Osteoblast (primary cell): ENCODE measurements at regions not wholly inside any gene's neighbourhood (a gene's known extent, or its start where the extent isn't known, plus 50 kb on each side); places are given as distances from the start of the nearest gene placed in this dataset.

ENCODE experiments used
- DNase-seq: peaks from one replicate; pipeline ENCODE4 v3.0.0; 2011; ENCODE audit warnings: low spot score, mixed read lengths; ENCODE audit not compliant: insufficient read length; ENCODE audit errors: missing footprints
- H2AFZ ChIP-seq: 2 replicates; pipeline ENCODE4 v1.6.0; 2011; ENCODE audit warnings: mild to moderate bottlenecking, low read length
- H3K27ac ChIP-seq: 2 replicates; pipeline ENCODE4 v1.5.1; 2011; ENCODE audit warnings: mild to moderate bottlenecking, low read depth, low read length, moderate library complexity
- H3K27me3 ChIP-seq: 2 replicates; pipeline ENCODE4 v1.6.0; 2012; ENCODE audit warnings: mild to moderate bottlenecking, control low read depth, inconsistent platforms, low read length, moderate library complexity; ENCODE audit not compliant: insufficient read depth
- H3K36me3 ChIP-seq: 2 replicates; pipeline ENCODE4 v1.5.1; 2011; ENCODE audit warnings: mild to moderate bottlenecking, low read length, control low read depth, moderate library complexity; ENCODE audit not compliant: insufficient read depth
- H3K4me1 ChIP-seq: 2 replicates; pipeline ENCODE4 v1.5.1; 2011; ENCODE audit warnings: mild to moderate bottlenecking, low read length, control low read depth, moderate library complexity; ENCODE audit not compliant: insufficient read depth
- H3K4me2 ChIP-seq: 2 replicates; pipeline ENCODE4 v1.6.0; 2011; ENCODE audit warnings: mild to moderate bottlenecking, low read length; ENCODE audit not compliant: insufficient read depth
- H3K4me3 ChIP-seq: fragments of 200-600 bp; sonication (generic); 3 replicates; pipeline ENCODE4 v1.5.1; 2012; ENCODE audit warnings: mild to moderate bottlenecking, low read length, inconsistent platforms; ENCODE audit not compliant: insufficient read depth
- H3K79me2 ChIP-seq: 2 replicates; pipeline ENCODE4 v1.6.0; 2012; ENCODE audit warnings: mild to moderate bottlenecking, low read length, control low read depth, inconsistent platforms; ENCODE audit not compliant: insufficient read depth
- H3K9me3 ChIP-seq: 2 replicates; pipeline ENCODE4 v1.5.1; 2011; ENCODE audit warnings: low read depth, low read length, control low read depth
- H4K20me1 ChIP-seq: 2 replicates; pipeline ENCODE4 v1.6.0; 2012; ENCODE audit warnings: mild to moderate bottlenecking, low read length, control low read depth; ENCODE audit not compliant: insufficient read depth
- CTCF ChIP-seq: IDR thresholded peaks from 2 replicates; pipeline ENCODE4 v1.5.1; 2011; ENCODE audit warnings: mild to moderate bottlenecking, low read depth, low read length, moderate library complexity; ENCODE audit errors: extremely low read depth

GRCh38 chr11:15641271-15642045, 526.7 kb downstream of the INSC start:
- Histone ChIP-seq H3K36me3 (no peaks in the 10 kb centered on the region), H3K9me3 (no peaks in the 10 kb centered on the region), H4K20me1 (no peaks in the 10 kb centered on the region), H3K27ac (no peak overlapping the region), H2AFZ (no peak overlapping the region), H3K4me1 (no peaks in the 10 kb centered on the region), H3K4me3 (no peak overlapping the region), H3K79me2 (no peaks in the 10 kb centered on the region), H3K4me2 (peak overlapping the region; percentile 10), H3K27me3 (peaks cover 12% of the 10 kb centered on the region)
- DNase-seq = no peak
- no peak for TF ChIP-seq CTCF

- DNase-seq = no peak
- no peak overlapping the region for H3K4me2 ChIP-seq
These were observed 530.5 kb downstream of the INSC start for GRCh38 chr11:15645201-15645600.

GRCh38 chr11:15649371-15650104, 534.8 kb downstream of the INSC start:
- DNase-seq = no peak
- H3K4me1 ChIP-seq = peaks cover 12% of the 10 kb centered on the region
- H3K9me3 ChIP-seq = no peaks in the 10 kb centered on the region
- H3K4me3 ChIP-seq = no peak overlapping the region
- peak overlapping the region; percentile 85 for H2AFZ ChIP-seq
- peaks cover 5% of the 10 kb centered on the region for H3K27me3 ChIP-seq
- H3K27ac ChIP-seq = peak overlapping the region; percentile 36
- no peaks in the 10 kb centered on the region for H3K36me3 ChIP-seq
- H4K20me1 ChIP-seq = no peaks in the 10 kb centered on the region
- peak overlapping the region; percentile 41 for H3K4me2 ChIP-seq
- no peak for TF ChIP-seq CTCF
- no peaks in the 10 kb centered on the region for H3K79me2 ChIP-seq

More at GRCh38 chr11:15645201-15645600, 530.5 kb downstream of the INSC start:
- H4K20me1 ChIP-seq = no peaks in the 10 kb centered on the region
- no peak for TF ChIP-seq CTCF
- no peaks in the 10 kb centered on the region for H3K9me3 ChIP-seq
- no peak overlapping the region for H3K27ac ChIP-seq
- no peak overlapping the region for H2AFZ ChIP-seq
- H3K27me3 ChIP-seq = peaks cover 11% of the 10 kb centered on the region
- H3K4me3 ChIP-seq = no peak overlapping the region
- peaks cover 4% of the 10 kb centered on the region for H3K4me1 ChIP-seq
- H3K36me3 ChIP-seq = no peaks in the 10 kb centered on the region
- no peaks in the 10 kb centered on the region for H3K79me2 ChIP-seq
